Tibial nerve (tissue), 3 donors: ENCODE measurements at regions not wholly inside any gene's neighbourhood (a gene's known extent, or its start where the extent isn't known, plus 50 kb on each side); places are given as distances from the start of the nearest gene placed in this dataset.

Experiments used
- CTCF ChIP-seq, 5 experiments: fragments of 200-600 bp in 3 of 5; fragments of 450-650 bp in 2 of 5; sonication (generic) in 3 of 5; IDR thresholded peaks; one replicate each; pipeline ENCODE4 v1.5.1; 2016 to 2019; ENCODE audit warnings: antibody characterized with exemption in 5 of 5, mild to moderate bottlenecking in 3 of 5, moderate library complexity in 2 of 5
- POLR2A ChIP-seq, 2 donors: fragments of 450-650 bp; IDR thresholded peaks; one replicate each; pipeline ENCODE4 v1.6.1; 2017; ENCODE audit warnings: antibody characterized with exemption in 2 of 2, mild to moderate bottlenecking in 2 of 2, moderate library complexity in 2 of 2

DNA sequence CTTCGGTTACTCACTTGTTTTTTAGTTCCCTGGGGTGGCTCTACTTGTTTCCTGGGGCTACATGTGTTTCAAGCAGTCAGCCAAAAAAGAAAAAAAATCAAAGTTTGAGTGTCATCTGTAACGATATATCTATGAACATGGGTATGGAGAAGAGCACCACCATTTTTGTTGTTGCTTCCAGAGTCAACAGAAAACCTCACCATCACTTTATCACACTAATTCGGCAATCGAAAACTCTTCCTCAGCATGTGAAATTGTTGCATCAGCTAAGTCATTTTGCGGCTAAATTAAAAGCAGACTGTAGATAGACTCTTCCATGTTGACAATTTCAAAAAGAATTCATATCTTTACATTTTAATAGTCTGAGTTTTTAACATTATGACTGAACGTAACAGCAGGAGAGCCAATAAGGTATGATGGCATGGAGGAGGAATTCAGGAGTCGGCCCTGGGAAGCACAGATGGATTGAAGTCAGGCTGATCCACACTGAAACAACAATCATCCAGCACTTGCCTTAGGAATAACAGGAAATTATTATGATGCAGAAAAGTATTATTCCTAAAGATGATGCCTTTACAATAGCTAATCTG lies 455.7 kb upstream of the KLF6 start:
- TF ChIP-seq CTCF (IDR thresholded peaks at IDR 0.05) = no peak
- no peak for TF ChIP-seq POLR2A (IDR thresholded peaks at IDR 0.05)
